Suprapubic skin (tissue), 3 donors: ENCODE measurements at regions not wholly inside any gene's neighbourhood (a gene's known extent, or its start where the extent isn't known, plus 50 kb on each side); places are given as distances from the start of the nearest gene placed in this dataset.

Source experiments
- EP300 ChIP-seq: sonication (generic); formaldehyde crosslinking; IDR thresholded peaks from one replicate; pipeline ENCODE4 v1.6.1; 2017; ENCODE audit warnings: antibody characterized with exemption
- TF ChIP-seq, protein P1 (sequence below), 2 donors: fragments of 200-600 bp in 1 of 2; fragments of 450-650 bp in 1 of 2; sonication (generic) in 1 of 2; IDR thresholded peaks; one replicate each; pipeline ENCODE4 v1.5.1; 2016 to 2019; ENCODE audit warnings: antibody characterized with exemption in 2 of 2, mild to moderate bottlenecking in 1 of 2, moderate library complexity in 1 of 2

DNA sequence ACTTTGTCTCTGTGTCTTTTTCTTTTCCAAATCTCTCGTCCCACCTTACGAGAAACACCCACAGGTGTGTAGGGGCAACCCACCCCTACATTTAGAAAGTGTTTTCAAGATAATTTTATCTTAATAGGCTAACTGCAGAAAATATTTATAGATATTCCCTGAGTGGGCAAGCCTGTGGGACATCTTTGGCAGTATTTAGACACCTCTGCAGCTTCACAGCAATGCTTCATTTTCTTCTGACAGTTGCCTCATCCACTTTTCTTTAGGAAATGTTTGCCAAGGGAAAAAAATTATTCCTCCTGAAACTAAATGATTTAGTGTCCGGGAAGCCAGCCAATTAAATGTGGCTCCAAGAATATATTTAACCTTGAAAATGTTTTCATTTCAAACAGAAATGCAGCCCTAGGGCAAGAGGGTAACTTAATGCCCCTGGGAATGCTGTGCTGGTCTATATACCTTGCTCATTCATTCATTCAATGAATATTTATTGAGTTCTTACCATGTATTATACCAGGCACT, 290.4 kb downstream of the ABCC12 start:
- TF ChIP-seq, protein P1, sequence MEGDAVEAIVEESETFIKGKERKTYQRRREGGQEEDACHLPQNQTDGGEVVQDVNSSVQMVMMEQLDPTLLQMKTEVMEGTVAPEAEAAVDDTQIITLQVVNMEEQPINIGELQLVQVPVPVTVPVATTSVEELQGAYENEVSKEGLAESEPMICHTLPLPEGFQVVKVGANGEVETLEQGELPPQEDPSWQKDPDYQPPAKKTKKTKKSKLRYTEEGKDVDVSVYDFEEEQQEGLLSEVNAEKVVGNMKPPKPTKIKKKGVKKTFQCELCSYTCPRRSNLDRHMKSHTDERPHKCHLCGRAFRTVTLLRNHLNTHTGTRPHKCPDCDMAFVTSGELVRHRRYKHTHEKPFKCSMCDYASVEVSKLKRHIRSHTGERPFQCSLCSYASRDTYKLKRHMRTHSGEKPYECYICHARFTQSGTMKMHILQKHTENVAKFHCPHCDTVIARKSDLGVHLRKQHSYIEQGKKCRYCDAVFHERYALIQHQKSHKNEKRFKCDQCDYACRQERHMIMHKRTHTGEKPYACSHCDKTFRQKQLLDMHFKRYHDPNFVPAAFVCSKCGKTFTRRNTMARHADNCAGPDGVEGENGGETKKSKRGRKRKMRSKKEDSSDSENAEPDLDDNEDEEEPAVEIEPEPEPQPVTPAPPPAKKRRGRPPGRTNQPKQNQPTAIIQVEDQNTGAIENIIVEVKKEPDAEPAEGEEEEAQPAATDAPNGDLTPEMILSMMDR (IDR thresholded peaks at IDR 0.05), result no peak
- TF ChIP-seq EP300, result no peak
